ENCODE measurements at regions not wholly inside any gene's neighbourhood (a gene's known extent, or its start where the extent isn't known, plus 50 kb on each side); places are given as distances from the start of the nearest gene placed in this dataset.
A peak's percentile ranks its signal among the peaks of the same experiment; 100 is the strongest.

DNA sequence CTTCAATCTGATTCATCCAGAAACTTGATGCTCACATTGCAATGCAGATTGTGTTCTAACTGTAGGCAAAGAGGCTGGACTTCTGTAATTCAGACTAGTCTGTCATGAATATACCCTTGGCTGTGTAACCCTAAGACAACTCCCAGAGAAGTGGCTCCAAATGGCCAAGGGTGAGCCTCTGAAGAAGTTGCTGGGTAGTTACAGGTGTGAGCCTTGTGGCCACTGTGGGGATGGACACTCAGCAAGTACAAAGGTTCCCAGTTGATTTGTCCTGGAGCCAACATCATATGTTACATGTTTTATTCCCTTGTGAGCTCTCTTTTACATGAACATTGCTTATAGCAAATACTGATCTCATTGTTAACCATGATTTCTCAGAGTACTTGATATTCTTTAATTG, 94.8 kb upstream of the KCNJ3 start:
- H3K27ac ChIP-seq: no peak overlapping the region
- TF ChIP-seq, protein P1, sequence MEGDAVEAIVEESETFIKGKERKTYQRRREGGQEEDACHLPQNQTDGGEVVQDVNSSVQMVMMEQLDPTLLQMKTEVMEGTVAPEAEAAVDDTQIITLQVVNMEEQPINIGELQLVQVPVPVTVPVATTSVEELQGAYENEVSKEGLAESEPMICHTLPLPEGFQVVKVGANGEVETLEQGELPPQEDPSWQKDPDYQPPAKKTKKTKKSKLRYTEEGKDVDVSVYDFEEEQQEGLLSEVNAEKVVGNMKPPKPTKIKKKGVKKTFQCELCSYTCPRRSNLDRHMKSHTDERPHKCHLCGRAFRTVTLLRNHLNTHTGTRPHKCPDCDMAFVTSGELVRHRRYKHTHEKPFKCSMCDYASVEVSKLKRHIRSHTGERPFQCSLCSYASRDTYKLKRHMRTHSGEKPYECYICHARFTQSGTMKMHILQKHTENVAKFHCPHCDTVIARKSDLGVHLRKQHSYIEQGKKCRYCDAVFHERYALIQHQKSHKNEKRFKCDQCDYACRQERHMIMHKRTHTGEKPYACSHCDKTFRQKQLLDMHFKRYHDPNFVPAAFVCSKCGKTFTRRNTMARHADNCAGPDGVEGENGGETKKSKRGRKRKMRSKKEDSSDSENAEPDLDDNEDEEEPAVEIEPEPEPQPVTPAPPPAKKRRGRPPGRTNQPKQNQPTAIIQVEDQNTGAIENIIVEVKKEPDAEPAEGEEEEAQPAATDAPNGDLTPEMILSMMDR (IDR thresholded peaks at IDR 0.05): no peak
- no peak for TF ChIP-seq ZFX (IDR thresholded peaks at IDR 0.05; ENCODE audit: borderline replicate concordance)

- no peak overlapping the region for H3K27ac ChIP-seq
- TF ChIP-seq ZFX (IDR thresholded peaks at IDR 0.05; ENCODE audit: borderline replicate concordance): no peak
Observed at GRCh38 chr2:154608438-154608837, 90.1 kb upstream of the KCNJ3 start.

DNA sequence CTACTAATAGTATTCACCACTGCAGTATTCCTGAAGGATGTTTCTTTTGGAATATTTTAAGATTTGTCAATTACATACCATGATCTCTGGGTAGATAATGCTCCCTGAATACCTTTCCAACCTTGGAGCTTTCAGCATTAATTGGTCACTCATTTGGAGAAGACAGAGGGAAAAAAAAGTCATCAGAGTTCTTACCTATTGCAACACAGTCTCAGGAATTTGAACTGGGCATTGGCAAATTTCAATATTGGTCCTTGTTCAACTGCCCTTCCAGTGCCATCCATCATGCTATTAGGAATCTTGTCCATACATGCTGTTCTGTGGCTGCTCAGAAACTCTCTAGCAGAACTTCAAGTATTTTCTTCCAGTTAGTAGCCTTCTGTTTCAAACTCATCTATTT, 83.6 kb upstream of the KCNJ3 start:
- H3K27ac ChIP-seq: no peak overlapping the region
- TF ChIP-seq, protein P1 (IDR thresholded peaks at IDR 0.05): no peak
- TF ChIP-seq ZFX (IDR thresholded peaks at IDR 0.05; ENCODE audit: borderline replicate concordance): no peak

GRCh38 chr2:154616659-154617058, 81.8 kb upstream of the KCNJ3 start:
- no peak overlapping the region for H3K27ac ChIP-seq
- TF ChIP-seq ZFX (IDR thresholded peaks at IDR 0.05; ENCODE audit: borderline replicate concordance): no peak
- TF ChIP-seq, protein P1 (IDR thresholded peaks at IDR 0.05): no peak

DNA sequence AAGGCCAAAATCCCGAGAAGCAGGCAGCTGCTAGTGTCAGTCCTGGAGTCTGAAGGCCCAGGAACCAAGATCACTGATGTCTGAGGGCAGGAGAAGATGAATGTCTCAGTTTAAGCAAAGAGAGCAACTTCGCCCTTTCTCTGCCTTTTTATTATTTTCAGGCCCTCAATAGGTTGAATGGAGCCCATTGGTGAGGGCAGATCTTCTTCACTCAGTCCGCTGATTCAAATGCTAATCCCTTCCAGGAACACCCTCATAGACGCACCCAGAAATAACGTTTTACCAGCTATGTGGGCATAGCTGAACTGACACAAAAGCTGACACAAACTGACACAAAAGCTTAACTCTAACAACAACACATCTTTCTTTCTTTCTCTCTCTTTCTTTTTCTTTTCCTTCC, 78.0 kb upstream of the KCNJ3 start:
- TF ChIP-seq, protein P1 (IDR thresholded peaks at IDR 0.05): no peak
- no peak for TF ChIP-seq ZFX (IDR thresholded peaks at IDR 0.05; ENCODE audit: borderline replicate concordance)

DNA sequence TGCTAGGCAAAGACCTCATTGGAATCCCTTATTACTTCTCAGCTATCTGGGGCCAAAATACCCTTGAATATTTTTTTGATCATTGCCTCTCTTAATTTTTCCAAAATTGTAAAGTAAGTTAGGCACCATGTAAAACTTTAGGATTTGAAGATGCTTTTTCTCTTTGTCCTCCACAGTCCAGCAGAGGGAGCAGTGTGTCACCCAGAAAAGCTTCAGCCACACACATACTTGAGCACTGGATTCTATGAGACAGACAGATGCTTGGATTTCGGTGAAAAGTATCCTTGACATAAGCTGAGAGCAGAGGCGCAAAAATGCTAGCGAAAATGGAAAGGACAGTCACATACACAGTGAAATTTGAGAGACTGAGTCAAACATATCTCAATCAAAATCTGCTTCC, 74.7 kb upstream of the KCNJ3 start:
- no peak for TF ChIP-seq ZFX (IDR thresholded peaks at IDR 0.05; ENCODE audit: borderline replicate concordance)
- TF ChIP-seq, protein P1 (IDR thresholded peaks at IDR 0.05): peak; percentile 73
- no peak overlapping the region for H3K27ac ChIP-seq

More for the DNA sequence above, 78.0 kb upstream of the KCNJ3 start:
- H3K27ac ChIP-seq: no peak overlapping the region

GRCh38 chr2:154637456-154637855, 61.0 kb upstream of the KCNJ3 start:
- no peak for TF ChIP-seq ZFX (IDR thresholded peaks at IDR 0.05; ENCODE audit: borderline replicate concordance)
- TF ChIP-seq, protein P1 (IDR thresholded peaks at IDR 0.05): no peak
- no peak overlapping the region for H3K27ac ChIP-seq

DNA sequence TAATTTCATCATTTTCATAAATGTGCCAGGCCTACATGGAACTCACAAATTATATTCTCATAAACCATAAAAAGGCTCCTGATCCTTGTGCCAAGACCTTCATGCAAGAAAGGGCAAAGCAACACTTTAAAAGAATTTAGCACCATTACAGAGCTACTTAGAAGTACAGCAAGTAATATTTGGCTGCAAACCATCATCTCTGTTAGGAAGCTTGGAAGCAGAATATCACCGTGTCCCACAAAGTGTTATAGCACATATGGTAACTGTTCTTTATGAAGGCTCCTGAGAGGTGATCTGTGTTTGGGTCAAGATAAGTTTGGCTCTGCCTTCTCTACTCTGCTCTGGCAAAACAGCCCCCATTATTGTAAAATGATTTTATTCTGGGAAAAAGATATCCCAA, 59.7 kb upstream of the KCNJ3 start:
- TF ChIP-seq, protein P1 (IDR thresholded peaks at IDR 0.05): no peak
- TF ChIP-seq ZFX (IDR thresholded peaks at IDR 0.05; ENCODE audit: borderline replicate concordance): no peak
- no peak overlapping the region for H3K27ac ChIP-seq
